ENCODE measurements at regions not wholly inside any gene's neighbourhood (a gene's known extent, or its start where the extent isn't known, plus 50 kb on each side); places are given as distances from the start of the nearest gene placed in this dataset.

DNA sequence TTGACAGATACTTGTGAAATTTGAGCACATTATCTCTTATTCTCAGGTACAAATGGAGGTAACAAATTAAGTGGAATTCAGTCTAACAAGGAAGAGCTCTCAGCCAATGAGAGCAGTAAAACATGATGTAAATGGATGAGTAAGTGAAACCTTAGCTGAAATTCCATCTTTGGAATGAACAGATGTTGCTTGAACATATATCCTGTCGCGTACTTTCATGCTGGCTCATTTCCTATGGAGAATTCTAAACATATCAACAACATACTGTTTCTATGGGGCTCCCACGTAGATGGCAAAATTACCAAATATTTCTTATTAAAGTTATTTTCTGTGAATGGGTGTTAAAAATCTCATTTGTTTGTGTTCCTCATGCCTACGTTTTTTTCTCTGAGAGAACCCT is 256.3 kb upstream of the LINC00305 start (continued):
- TF ChIP-seq, protein P1, sequence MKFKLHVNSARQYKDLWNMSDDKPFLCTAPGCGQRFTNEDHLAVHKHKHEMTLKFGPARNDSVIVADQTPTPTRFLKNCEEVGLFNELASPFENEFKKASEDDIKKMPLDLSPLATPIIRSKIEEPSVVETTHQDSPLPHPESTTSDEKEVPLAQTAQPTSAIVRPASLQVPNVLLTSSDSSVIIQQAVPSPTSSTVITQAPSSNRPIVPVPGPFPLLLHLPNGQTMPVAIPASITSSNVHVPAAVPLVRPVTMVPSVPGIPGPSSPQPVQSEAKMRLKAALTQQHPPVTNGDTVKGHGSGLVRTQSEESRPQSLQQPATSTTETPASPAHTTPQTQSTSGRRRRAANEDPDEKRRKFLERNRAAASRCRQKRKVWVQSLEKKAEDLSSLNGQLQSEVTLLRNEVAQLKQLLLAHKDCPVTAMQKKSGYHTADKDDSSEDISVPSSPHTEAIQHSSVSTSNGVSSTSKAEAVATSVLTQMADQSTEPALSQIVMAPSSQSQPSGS (CRISPR knock-in tag; IDR thresholded peaks at IDR 0.05; ENCODE audit: borderline replicate concordance, low read depth), result no peak
- TF ChIP-seq, protein P2, sequence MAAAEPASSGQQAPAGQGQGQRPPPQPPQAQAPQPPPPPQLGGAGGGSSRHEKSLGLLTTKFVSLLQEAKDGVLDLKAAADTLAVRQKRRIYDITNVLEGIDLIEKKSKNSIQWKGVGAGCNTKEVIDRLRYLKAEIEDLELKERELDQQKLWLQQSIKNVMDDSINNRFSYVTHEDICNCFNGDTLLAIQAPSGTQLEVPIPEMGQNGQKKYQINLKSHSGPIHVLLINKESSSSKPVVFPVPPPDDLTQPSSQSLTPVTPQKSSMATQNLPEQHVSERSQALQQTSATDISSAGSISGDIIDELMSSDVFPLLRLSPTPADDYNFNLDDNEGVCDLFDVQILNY (CRISPR knock-in tag; IDR thresholded peaks at IDR 0.05), result no peak
- TF ChIP-seq IRF2 (CRISPR knock-in tag; IDR thresholded peaks at IDR 0.05; ENCODE audit: borderline replicate concordance, low read depth), result no peak
- TF ChIP-seq, protein P3, sequence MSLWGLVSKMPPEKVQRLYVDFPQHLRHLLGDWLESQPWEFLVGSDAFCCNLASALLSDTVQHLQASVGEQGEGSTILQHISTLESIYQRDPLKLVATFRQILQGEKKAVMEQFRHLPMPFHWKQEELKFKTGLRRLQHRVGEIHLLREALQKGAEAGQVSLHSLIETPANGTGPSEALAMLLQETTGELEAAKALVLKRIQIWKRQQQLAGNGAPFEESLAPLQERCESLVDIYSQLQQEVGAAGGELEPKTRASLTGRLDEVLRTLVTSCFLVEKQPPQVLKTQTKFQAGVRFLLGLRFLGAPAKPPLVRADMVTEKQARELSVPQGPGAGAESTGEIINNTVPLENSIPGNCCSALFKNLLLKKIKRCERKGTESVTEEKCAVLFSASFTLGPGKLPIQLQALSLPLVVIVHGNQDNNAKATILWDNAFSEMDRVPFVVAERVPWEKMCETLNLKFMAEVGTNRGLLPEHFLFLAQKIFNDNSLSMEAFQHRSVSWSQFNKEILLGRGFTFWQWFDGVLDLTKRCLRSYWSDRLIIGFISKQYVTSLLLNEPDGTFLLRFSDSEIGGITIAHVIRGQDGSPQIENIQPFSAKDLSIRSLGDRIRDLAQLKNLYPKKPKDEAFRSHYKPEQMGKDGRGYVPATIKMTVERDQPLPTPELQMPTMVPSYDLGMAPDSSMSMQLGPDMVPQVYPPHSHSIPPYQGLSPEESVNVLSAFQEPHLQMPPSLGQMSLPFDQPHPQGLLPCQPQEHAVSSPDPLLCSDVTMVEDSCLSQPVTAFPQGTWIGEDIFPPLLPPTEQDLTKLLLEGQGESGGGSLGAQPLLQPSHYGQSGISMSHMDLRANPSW (CRISPR knock-in tag; conservative IDR thresholded peaks at IDR 0.05; ENCODE audit: low read depth), result no peak
- TF ChIP-seq, protein P4, sequence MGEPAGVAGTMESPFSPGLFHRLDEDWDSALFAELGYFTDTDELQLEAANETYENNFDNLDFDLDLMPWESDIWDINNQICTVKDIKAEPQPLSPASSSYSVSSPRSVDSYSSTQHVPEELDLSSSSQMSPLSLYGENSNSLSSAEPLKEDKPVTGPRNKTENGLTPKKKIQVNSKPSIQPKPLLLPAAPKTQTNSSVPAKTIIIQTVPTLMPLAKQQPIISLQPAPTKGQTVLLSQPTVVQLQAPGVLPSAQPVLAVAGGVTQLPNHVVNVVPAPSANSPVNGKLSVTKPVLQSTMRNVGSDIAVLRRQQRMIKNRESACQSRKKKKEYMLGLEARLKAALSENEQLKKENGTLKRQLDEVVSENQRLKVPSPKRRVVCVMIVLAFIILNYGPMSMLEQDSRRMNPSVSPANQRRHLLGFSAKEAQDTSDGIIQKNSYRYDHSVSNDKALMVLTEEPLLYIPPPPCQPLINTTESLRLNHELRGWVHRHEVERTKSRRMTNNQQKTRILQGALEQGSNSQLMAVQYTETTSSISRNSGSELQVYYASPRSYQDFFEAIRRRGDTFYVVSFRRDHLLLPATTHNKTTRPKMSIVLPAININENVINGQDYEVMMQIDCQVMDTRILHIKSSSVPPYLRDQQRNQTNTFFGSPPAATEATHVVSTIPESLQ (CRISPR knock-in tag; IDR thresholded peaks at IDR 0.05), result no peak

DNA sequence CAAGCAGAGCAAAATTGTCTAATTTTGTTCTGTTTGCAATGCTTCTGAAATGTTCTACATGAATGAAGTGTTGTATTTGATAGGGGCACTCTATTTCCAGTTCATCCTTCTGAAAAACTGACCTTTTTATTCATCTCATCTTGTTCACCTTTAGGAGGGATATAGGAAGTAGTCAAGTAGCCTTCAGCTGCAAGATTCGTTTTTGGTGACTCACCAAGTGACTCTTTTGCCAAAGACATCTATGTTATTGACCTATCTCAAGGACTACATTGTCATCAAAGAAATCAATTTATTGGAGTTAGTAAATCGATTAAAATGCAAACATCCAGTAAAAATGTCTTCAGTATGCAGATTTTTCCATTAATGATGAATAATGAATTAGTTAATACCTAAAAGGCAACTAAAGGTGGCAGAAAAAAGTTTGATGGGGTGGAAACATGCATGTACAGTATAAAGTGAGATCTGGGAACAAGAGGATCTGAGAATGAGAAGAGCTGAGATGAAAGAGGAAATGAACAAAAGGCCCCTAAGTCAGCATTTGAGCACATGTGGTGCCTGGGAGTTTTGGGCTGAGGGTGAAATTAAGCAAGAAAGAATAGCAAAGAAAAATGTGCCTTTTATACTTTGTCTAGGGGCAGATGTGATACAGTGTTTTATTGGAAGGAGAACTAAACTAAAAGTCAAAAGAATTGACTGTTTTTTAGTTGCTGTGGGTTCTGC is 255.1 kb upstream of the LINC00305 start:
- ChIA-PET POLR2A (no interaction called here), CTCF (no interaction called here)
- TF ChIP-seq, protein P5, sequence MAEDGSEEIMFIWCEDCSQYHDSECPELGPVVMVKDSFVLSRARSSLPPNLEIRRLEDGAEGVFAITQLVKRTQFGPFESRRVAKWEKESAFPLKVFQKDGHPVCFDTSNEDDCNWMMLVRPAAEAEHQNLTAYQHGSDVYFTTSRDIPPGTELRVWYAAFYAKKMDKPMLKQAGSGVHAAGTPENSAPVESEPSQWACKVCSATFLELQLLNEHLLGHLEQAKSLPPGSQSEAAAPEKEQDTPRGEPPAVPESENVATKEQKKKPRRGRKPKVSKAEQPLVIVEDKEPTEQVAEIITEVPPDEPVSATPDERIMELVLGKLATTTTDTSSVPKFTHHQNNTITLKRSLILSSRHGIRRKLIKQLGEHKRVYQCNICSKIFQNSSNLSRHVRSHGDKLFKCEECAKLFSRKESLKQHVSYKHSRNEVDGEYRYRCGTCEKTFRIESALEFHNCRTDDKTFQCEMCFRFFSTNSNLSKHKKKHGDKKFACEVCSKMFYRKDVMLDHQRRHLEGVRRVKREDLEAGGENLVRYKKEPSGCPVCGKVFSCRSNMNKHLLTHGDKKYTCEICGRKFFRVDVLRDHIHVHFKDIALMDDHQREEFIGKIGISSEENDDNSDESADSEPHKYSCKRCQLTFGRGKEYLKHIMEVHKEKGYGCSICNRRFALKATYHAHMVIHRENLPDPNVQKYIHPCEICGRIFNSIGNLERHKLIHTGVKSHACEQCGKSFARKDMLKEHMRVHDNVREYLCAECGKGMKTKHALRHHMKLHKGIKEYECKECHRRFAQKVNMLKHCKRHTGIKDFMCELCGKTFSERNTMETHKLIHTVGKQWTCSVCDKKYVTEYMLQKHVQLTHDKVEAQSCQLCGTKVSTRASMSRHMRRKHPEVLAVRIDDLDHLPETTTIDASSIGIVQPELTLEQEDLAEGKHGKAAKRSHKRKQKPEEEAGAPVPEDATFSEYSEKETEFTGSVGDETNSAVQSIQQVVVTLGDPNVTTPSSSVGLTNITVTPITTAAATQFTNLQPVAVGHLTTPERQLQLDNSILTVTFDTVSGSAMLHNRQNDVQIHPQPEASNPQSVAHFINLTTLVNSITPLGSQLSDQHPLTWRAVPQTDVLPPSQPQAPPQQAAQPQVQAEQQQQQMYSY (CRISPR knock-in tag; IDR thresholded peaks at IDR 0.05), result no peak
- TF ChIP-seq, protein P6, sequence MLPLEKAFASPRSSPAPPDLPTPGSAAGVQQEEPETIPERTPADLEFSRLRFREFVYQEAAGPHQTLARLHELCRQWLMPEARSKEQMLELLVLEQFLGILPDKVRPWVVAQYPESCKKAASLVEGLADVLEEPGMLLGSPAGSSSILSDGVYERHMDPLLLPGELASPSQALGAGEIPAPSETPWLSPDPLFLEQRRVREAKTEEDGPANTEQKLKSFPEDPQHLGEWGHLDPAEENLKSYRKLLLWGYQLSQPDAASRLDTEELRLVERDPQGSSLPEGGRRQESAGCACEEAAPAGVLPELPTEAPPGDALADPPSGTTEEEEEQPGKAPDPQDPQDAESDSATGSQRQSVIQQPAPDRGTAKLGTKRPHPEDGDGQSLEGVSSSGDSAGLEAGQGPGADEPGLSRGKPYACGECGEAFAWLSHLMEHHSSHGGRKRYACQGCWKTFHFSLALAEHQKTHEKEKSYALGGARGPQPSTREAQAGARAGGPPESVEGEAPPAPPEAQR (CRISPR knock-in tag; IDR thresholded peaks at IDR 0.05), result no peak
- TF ChIP-seq, protein P7, sequence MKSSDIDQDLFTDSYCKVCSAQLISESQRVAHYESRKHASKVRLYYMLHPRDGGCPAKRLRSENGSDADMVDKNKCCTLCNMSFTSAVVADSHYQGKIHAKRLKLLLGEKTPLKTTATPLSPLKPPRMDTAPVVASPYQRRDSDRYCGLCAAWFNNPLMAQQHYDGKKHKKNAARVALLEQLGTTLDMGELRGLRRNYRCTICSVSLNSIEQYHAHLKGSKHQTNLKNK (CRISPR knock-in tag; IDR thresholded peaks at IDR 0.05), result no peak
- H3K4me1 Mint-ChIP-seq, result peaks cover 12% of the 10 kb centered on the region
- ATAC-seq, result no peak
- no peaks in the 10 kb centered on the region for H3K27me3 Mint-ChIP-seq (ENCODE audit: low read depth)
- H3K27ac Mint-ChIP-seq, result no peak overlapping the region
- no peaks in the 10 kb centered on the region for H3K36me3 Mint-ChIP-seq
- no peak overlapping the region for H3K4me3 Mint-ChIP-seq
- no peak for DNase-seq (ENCODE audit: low spot score)
- no peaks in the 10 kb centered on the region for H3K9me3 Mint-ChIP-seq

DNA sequence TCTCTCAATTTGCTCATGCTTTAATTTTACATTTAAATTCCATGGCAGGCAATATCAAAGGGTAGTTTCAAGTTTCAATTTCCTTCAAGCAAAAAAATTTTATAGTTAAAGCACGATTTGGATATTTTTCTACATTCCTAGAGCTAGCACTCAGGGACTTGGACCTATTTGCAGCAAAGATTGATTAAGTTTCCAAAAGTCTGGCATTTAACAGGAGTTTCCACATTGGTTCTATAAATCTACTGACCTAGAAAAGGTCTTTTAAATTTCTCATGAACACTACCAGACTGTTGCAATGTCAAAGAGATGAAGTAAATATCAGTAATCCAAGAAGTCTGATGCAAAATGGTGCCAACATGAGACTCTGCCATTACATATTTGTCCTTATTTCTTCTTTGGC is 253.7 kb upstream of the LINC00305 start:
- CTCF ChIA-PET, result no interaction called here
- H3K9me3 Mint-ChIP-seq, result no peaks in the 10 kb centered on the region
- ATAC-seq (no peak), DNase-seq (ENCODE audit: low spot score) (no peak)
- H3K36me3 Mint-ChIP-seq, result no peaks in the 10 kb centered on the region
- POLR2A ChIA-PET, result no interaction called here
- H3K27me3 Mint-ChIP-seq (ENCODE audit: low read depth), result no peaks in the 10 kb centered on the region
- H3K27ac Mint-ChIP-seq, result no peak overlapping the region
- H3K4me3 Mint-ChIP-seq, result no peak overlapping the region
- peaks cover 12% of the 10 kb centered on the region for H3K4me1 Mint-ChIP-seq
- TF ChIP-seq, protein P6 (CRISPR knock-in tag; IDR thresholded peaks at IDR 0.05), result no peak
- TF ChIP-seq, protein P1 (CRISPR knock-in tag; IDR thresholded peaks at IDR 0.05; ENCODE audit: borderline replicate concordance, low read depth), result no peak
- TF ChIP-seq, protein P8, sequence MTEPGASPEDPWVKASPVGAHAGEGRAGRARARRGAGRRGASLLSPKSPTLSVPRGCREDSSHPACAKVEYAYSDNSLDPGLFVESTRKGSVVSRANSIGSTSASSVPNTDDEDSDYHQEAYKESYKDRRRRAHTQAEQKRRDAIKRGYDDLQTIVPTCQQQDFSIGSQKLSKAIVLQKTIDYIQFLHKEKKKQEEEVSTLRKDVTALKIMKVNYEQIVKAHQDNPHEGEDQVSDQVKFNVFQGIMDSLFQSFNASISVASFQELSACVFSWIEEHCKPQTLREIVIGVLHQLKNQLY (CRISPR knock-in tag; IDR thresholded peaks at IDR 0.05), result no peak
- TF ChIP-seq RELA (CRISPR knock-in tag; IDR thresholded peaks at IDR 0.05; ENCODE audit: borderline replicate concordance) (no peak), TEAD4 (CRISPR knock-in tag; IDR thresholded peaks at IDR 0.05) (no peak)
